H1 (cell line): ENCODE measurements at regions not wholly inside any gene's neighbourhood (a gene's known extent, or its start where the extent isn't known, plus 50 kb on each side); places are given as distances from the start of the nearest gene placed in this dataset.

Source experiments
- CTCF ChIA-PET: fragments of 300-600 bp; sonication (Branson Sonifier 250); formaldehyde crosslinking; loops from one replicate; lab custom pipeline; 2021; ENCODE audit not compliant: partially characterized antibody; lab: Charles Lee
- POLR2A ChIA-PET: fragments of 300-600 bp; sonication (Branson Sonifier 250); formaldehyde crosslinking; loops from one replicate; lab custom pipeline; 2021; ENCODE audit warnings: inconsistent platforms; ENCODE audit not compliant: partially characterized antibody; lab: Charles Lee
- DNase-seq, 2 experiments: peaks; one replicate each; pipeline versions ENCODE4 v3.0.0 to v3.0.0-alpha.2; 2010 to 2022; ENCODE audit warnings: low spot score in 2 of 2, low read depth in 1 of 2, mixed read lengths in 1 of 2
- FAIRE-seq: peaks from 2 replicates; lab custom pipeline; 2011; peaks lifted over from hg19 to GRCh38; lab: Jason Lieb, UNC
- H2AFZ ChIP-seq: 2 replicates; pipeline ENCODE4 v1.8.1; 2012; ENCODE audit warnings: low read length, inconsistent platforms
- H2AK5ac ChIP-seq: 2 replicates; pipeline ENCODE4 v1.6.1; 2013; ENCODE audit warnings: low read depth, low read length
- H2BK120ac ChIP-seq: replicated peaks from 2 replicates; pipeline ENCODE3; 2013; ENCODE audit warnings: low read depth, low read length, inconsistent platforms
- H2BK12ac ChIP-seq: 2 replicates; pipeline ENCODE4 v1.6.1; 2013; ENCODE audit warnings: low read depth, low read length
- H2BK15ac ChIP-seq: 2 replicates; pipeline ENCODE4 v1.6.1; 2013; ENCODE audit warnings: low read length
- H2BK20ac ChIP-seq: 2 replicates; pipeline ENCODE4 v1.6.1; 2013; ENCODE audit warnings: low read length
- H2BK5ac ChIP-seq: 2 replicates; pipeline ENCODE4 v1.6.1; 2013; ENCODE audit warnings: low read depth, low read length
- H3K14ac ChIP-seq: 2 replicates; pipeline ENCODE4 v1.6.1; 2013; ENCODE audit warnings: inconsistent platforms; ENCODE audit not compliant: insufficient read length
- H3K18ac ChIP-seq: 2 replicates; pipeline ENCODE4 v1.6.1; 2013; ENCODE audit warnings: low read length; ENCODE audit errors: extremely low read depth
- H3K23ac ChIP-seq: 2 replicates; pipeline ENCODE4 v1.6.1; 2013; ENCODE audit warnings: inconsistent platforms; ENCODE audit not compliant: insufficient read length
- H3K23me2 ChIP-seq: 2 replicates; pipeline ENCODE4 v1.6.1; 2013; ENCODE audit warnings: low read depth, low read length
- H3K27ac ChIP-seq: 2 replicates; pipeline ENCODE4 v1.6.1; 2011; ENCODE audit warnings: low read depth, low read length, inconsistent platforms
- H3K27me3 ChIP-seq, 4 experiments: replicated peaks in 1 of 4; 1 replicate in 1 of 4; 2 replicates in 3 of 4; pipeline versions ENCODE4 v1.6.1 to v1.8.1; 2011 to 2013; ENCODE audit warnings: low read length in 3 of 4, mild to moderate bottlenecking in 3 of 4, inconsistent platforms in 2 of 4, mixed read lengths in 2 of 4, moderate library complexity in 1 of 4; ENCODE audit not compliant: control insufficient read depth in 3 of 4, insufficient read depth in 3 of 4; ENCODE audit errors: extremely low read depth in 1 of 4
- H3K36me3 ChIP-seq, 4 experiments: 2 replicates each; pipeline versions ENCODE4 v1.6.1 to v1.8.1; 2011 to 2013; ENCODE audit warnings: mild to moderate bottlenecking in 4 of 4, low read length in 3 of 4, moderate library complexity in 2 of 4, control low read depth in 1 of 4, inconsistent platforms in 1 of 4; ENCODE audit not compliant: insufficient read depth in 4 of 4, control insufficient read depth in 2 of 4
- H3K4ac ChIP-seq: replicated peaks from 2 replicates; pipeline ENCODE3; 2013; ENCODE audit warnings: low read length, low read depth, mixed read lengths, inconsistent platforms; ENCODE audit not compliant: insufficient read length
- H3K4me1 ChIP-seq, 4 experiments: replicated peaks in 1 of 4; 1 replicate in 1 of 4; 2 replicates in 3 of 4; pipeline versions ENCODE4 v1.6.1 to v1.8.1; 2011 to 2013; ENCODE audit warnings: low read length in 3 of 4, inconsistent platforms in 2 of 4, mixed read lengths in 1 of 4; ENCODE audit not compliant: insufficient read depth in 4 of 4, control insufficient read depth in 3 of 4
- H3K4me2 ChIP-seq, 2 experiments: 2 replicates each; pipeline versions ENCODE4 v1.6.1 to v1.8.1; 2011 to 2013; ENCODE audit warnings: low read depth in 2 of 2, low read length in 2 of 2, control low read depth in 1 of 2, inconsistent platforms in 1 of 2, mild to moderate bottlenecking in 1 of 2; ENCODE audit not compliant: insufficient read depth in 1 of 2
- H3K4me3 ChIP-seq, 4 experiments: fragments of 200-600, 300-600 bp in 1 of 4; sonication (generic), shearing (Covaris generic), sonication (Bioruptor Twin) in 1 of 4; 2 replicates each; pipeline versions ENCODE4 v1.5.1 to v1.8.1; 2011 to 2016; ENCODE audit warnings: low read length in 4 of 4, low read depth in 3 of 4, control low read depth in 2 of 4, inconsistent platforms in 2 of 4, mild to moderate bottlenecking in 2 of 4, mixed read lengths in 1 of 4, moderate library complexity in 1 of 4; ENCODE audit not compliant: insufficient read depth in 2 of 4; ENCODE audit errors: extremely low read depth in 1 of 4
- H3K56ac ChIP-seq: replicated peaks from 2 replicates; pipeline ENCODE3; 2013; ENCODE audit warnings: low read depth, mild to moderate bottlenecking, mixed read lengths, low read length, inconsistent platforms; ENCODE audit not compliant: insufficient read length
- H3K79me1 ChIP-seq: 2 replicates; pipeline ENCODE4 v1.6.1; 2013; ENCODE audit warnings: low read depth, low read length, control low read depth
- H3K79me2 ChIP-seq, 2 experiments: 2 replicates each; pipeline versions ENCODE4 v1.6.1 to v1.8.1; 2012 to 2013; ENCODE audit warnings: low read length in 2 of 2, mild to moderate bottlenecking in 2 of 2, inconsistent platforms in 1 of 2; ENCODE audit not compliant: insufficient read depth in 2 of 2, control insufficient read depth in 1 of 2
- H3K9ac ChIP-seq, 4 experiments: replicated peaks in 1 of 4; 1 replicate in 1 of 4; 2 replicates in 3 of 4; pipeline versions ENCODE4 v1.6.1 to v1.8.1; 2011 to 2013; ENCODE audit warnings: low read depth in 3 of 4, low read length in 3 of 4, control low read depth in 2 of 4, mild to moderate bottlenecking in 2 of 4, moderate library complexity in 2 of 4, inconsistent platforms in 1 of 4; ENCODE audit errors: extremely low read depth in 1 of 4
- H3K9me3 ChIP-seq, 2 experiments: 2 replicates each; pipeline versions ENCODE4 v1.6.1 to v1.8.1; 2012 to 2013; ENCODE audit warnings: mild to moderate bottlenecking in 2 of 2, moderate library complexity in 2 of 2, control low read depth in 1 of 2, inconsistent platforms in 1 of 2, low read depth in 1 of 2, low read length in 1 of 2, mixed read lengths in 1 of 2; ENCODE audit not compliant: insufficient read depth in 2 of 2
- H4K20me1 ChIP-seq, 2 experiments: replicated peaks in 1 of 2; 2 replicates each; pipeline versions ENCODE3 to v1.8.1; 2011 to 2013; ENCODE audit warnings: inconsistent platforms in 2 of 2, low read length in 2 of 2, mild to moderate bottlenecking in 1 of 2; ENCODE audit not compliant: insufficient read depth in 2 of 2, control insufficient read depth in 1 of 2
- H4K5ac ChIP-seq: 2 replicates; pipeline ENCODE4 v1.6.1; 2013; ENCODE audit warnings: low read length, low read depth, mixed read lengths, inconsistent platforms; ENCODE audit not compliant: insufficient read length
- H4K8ac ChIP-seq: 2 replicates; pipeline ENCODE4 v1.8.0; 2013; ENCODE audit warnings: mild to moderate bottlenecking, moderate library complexity, low read length, inconsistent platforms; ENCODE audit not compliant: insufficient read depth; ENCODE audit errors: extremely low read depth
- H4K91ac ChIP-seq: replicated peaks from 2 replicates; pipeline ENCODE3; 2013; ENCODE audit warnings: low read length, mixed read lengths, inconsistent platforms; ENCODE audit not compliant: insufficient read length
- EZH2 ChIP-seq: fragments of 200-600 bp; sonication (generic); IDR thresholded peaks from 2 replicates; pipeline ENCODE4 v1.7.1; 2012; ENCODE audit warnings: low read depth, mild to moderate bottlenecking, moderate library complexity, low read length, inconsistent platforms; ENCODE audit not compliant: severe bottlenecking
- MAFK ChIP-seq: IDR thresholded peaks from 2 replicates; pipeline ENCODE4 v1.6.1; 2012; ENCODE audit warnings: low read depth, mild to moderate bottlenecking, improper control_type of control experiment, low read length
- SIN3A ChIP-seq, 2 experiments: IDR thresholded peaks in 1 of 2; conservative IDR thresholded peaks in 1 of 2; 2 replicates each; pipeline ENCODE4 v1.6.1; 2011 to 2012; ENCODE audit warnings: low read length in 2 of 2, improper control_type of control experiment in 1 of 2, low read depth in 1 of 2, mild to moderate bottlenecking in 1 of 2
- WGBS, 2 experiments: shearing (Covaris generic) in 1 of 2; methylation state at CpG; one replicate each; pipeline versions ENCODE4 v1.1.6 to v1.1.7; 2013 to 2015; ENCODE audit warnings: low lambda C conversion rate in 2 of 2, mixed read lengths in 2 of 2, inconsistent platforms in 1 of 2, low coverage in 1 of 2, missing lambda C conversion rate in 1 of 2; ENCODE audit not compliant: insufficient replicate concordance in 2 of 2, insufficient coverage in 1 of 2, insufficient read length in 1 of 2; ENCODE audit errors: extremely low coverage in 1 of 2, missing lambda C conversion rate in 1 of 2; 5-methylcytosine and 5-hydroxymethylcytosine counted together
- TF ChIP-seq, protein P1 (sequence below): IDR thresholded peaks from 2 replicates; pipeline ENCODE4 v1.6.1; 2012; ENCODE audit warnings: inconsistent platforms

DNA sequence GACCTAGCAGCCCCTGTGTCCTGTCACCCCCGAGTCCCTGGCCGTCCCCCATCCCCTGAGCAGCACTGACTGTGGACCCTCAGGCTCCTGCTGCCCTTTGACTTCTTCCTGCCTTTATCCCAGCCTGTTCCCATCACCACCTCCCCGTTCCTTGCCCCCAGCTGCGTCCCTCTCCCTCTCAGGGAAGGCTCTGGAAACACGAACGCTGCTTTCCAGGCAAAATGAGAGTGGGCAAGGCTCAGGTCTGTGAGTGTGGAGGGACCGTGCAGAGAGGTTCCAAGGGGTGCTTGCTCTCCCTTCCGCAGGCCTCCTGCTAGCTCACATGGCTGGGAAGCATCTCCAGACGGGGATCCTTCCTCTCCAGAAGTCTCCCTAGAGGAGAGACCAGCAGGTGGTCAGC lies 501.8 kb upstream of the SALL3 start:
- no peak overlapping the region for H2AFZ ChIP-seq
- H4K5ac ChIP-seq = no peak overlapping the region
- H4K91ac ChIP-seq = no peak overlapping the region
- H3K9ac ChIP-seq = no peak overlapping the region
- H4K20me1 ChIP-seq = no peaks in the 10 kb centered on the region
- no peak overlapping the region for H2BK12ac ChIP-seq
- H3K9me3 ChIP-seq = no peaks in the 10 kb centered on the region; a peak in 2 of 4 replicates
- no peak overlapping the region for H2BK15ac ChIP-seq
- H3K4ac ChIP-seq = no peak overlapping the region
- no peaks in the 10 kb centered on the region for H3K79me1 ChIP-seq
- H2BK120ac ChIP-seq = no peak overlapping the region
- no peak overlapping the region for H3K23ac ChIP-seq
- H2AK5ac ChIP-seq = no peak overlapping the region
- POLR2A ChIA-PET = no interaction called here
- no peak overlapping the region for H3K56ac ChIP-seq
- no peaks in the 10 kb centered on the region for H3K79me2 ChIP-seq
- no peaks in the 10 kb centered on the region for H3K4me1 ChIP-seq
- no peak overlapping the region for H3K4me2 ChIP-seq
- FAIRE-seq = no peak
- DNase-seq = no peak
- H4K8ac ChIP-seq = peak overlapping the region; percentile 28; the same call in 1 of the 2 replicates
- H2BK5ac ChIP-seq = no peak overlapping the region
- 90% methylated on average over 9 of the region's 9 CpGs; no CpG with 5 or more reads in 1 of the 2 experiments for WGBS, 2 experiments
- CTCF ChIA-PET = interaction anchor here (1.0 kb wide), 1 partner anchor 18 kb away, joined by 3 read pairs; no protein-coding TSS in a partner anchor
- no peak overlapping the region for H2BK20ac ChIP-seq
- H3K23me2 ChIP-seq = no peaks in the 10 kb centered on the region
- H3K27me3 ChIP-seq = no peaks in the 10 kb centered on the region
- no peak overlapping the region for H3K14ac ChIP-seq
- no peak overlapping the region for H3K27ac ChIP-seq
- H3K18ac ChIP-seq = no peak overlapping the region
- no peaks in the 10 kb centered on the region for H3K36me3 ChIP-seq
- H3K4me3 ChIP-seq = no peak overlapping the region
- TF ChIP-seq, protein P1, sequence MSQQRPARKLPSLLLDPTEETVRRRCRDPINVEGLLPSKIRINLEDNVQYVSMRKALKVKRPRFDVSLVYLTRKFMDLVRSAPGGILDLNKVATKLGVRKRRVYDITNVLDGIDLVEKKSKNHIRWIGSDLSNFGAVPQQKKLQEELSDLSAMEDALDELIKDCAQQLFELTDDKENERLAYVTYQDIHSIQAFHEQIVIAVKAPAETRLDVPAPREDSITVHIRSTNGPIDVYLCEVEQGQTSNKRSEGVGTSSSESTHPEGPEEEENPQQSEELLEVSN = no peak
- TF ChIP-seq SIN3A (conservative IDR thresholded peaks at IDR 0.05 in 1 of 2, IDR thresholded peaks at IDR 0.05 in 1 of 2; ENCODE audit: low read depth in 1 of 2, low read length in 2 of 2) = no peak
- no peak for TF ChIP-seq EZH2
- no peak for TF ChIP-seq MAFK
